Activated CD4-positive, alpha-beta T cell treated with anti-CD3 and anti-CD28 coated beads, Interleukin-2, Interleukin-6, amounts not matched to agents 100 ng/mL and 50 ng/mL, durations not matched to agents 16 hours and 8 hours (primary cell): ENCODE measurements at regions not wholly inside any gene's neighbourhood (a gene's known extent, or its start where the extent isn't known, plus 50 kb on each side); places are given as distances from the start of the nearest gene placed in this dataset.
"Not testable (repeated sequence)": the region's sequence is repeated elsewhere in the genome, so short reads cannot be mapped to it uniquely, and the experiment has no call there.

Experiments
- DNase-seq: peaks from one replicate; pipeline ENCODE4 v3.0.0-alpha.2; 2020

- no peak for DNase-seq
Observed at GRCh38 chr11:36736103-36736502, 138.1 kb upstream of the RAG2 start.

- not testable (repeated sequence) for DNase-seq
Observed at GRCh38 chr11:36733721-36734120, 135.7 kb upstream of the RAG2 start.

- no peak for DNase-seq
Observed at GRCh38 chr11:36730761-36731160, 132.7 kb upstream of the RAG2 start.

- DNase-seq, result no peak
Observed at GRCh38 chr11:36729825-36730224, 131.8 kb upstream of the RAG2 start.

GRCh38 chr11:36726420-36726819, 128.4 kb upstream of the RAG2 start:
- DNase-seq, result no peak

- DNase-seq, result no peak
Observed at GRCh38 chr11:36724742-36725385, 126.8 kb upstream of the RAG2 start.

- DNase-seq, result no peak
Observed at GRCh38 chr11:36722421-36722820, 124.4 kb upstream of the RAG2 start.

- DNase-seq, result no peak
Observed at GRCh38 chr11:36719358-36720107, 121.5 kb upstream of the RAG2 start.

- DNase-seq, result no peak
Observed at GRCh38 chr11:36718451-36718850, 120.4 kb upstream of the RAG2 start.

- no peak for DNase-seq
Observed at GRCh38 chr11:36713715-36714114, 115.7 kb upstream of the RAG2 start.

- no peak for DNase-seq
Observed at GRCh38 chr11:36711104-36711825, 113.2 kb upstream of the RAG2 start.
